Right lobe of liver (tissue), 6 donors: ENCODE measurements at regions not wholly inside any gene's neighbourhood (a gene's known extent, or its start where the extent isn't known, plus 50 kb on each side); places are given as distances from the start of the nearest gene placed in this dataset.
A peak's percentile ranks its signal among the peaks of the same experiment; 100 is the strongest.

ENCODE experiments used
- ATAC-seq, 4 donors: fragments of 200-7000 bp; cut with Tn5 transposase; one replicate each; pipeline ENCODE4 v1.9.1; 2020; ENCODE audit warnings: mild to moderate bottlenecking in 4 of 4, moderate library complexity in 4 of 4
- DNase-seq, 3 donors: peaks; one replicate each; pipeline ENCODE4 v3.0.0-alpha.2; 2020
- H3K27ac ChIP-seq, 3 donors: fragments of 200-600 bp; one replicate each; pipeline ENCODE4 v1.8.0; 2022
- H3K27me3 ChIP-seq, 2 donors: fragments of 200-600 bp; one replicate each; pipeline ENCODE4 v1.8.0; 2022
- H3K36me3 ChIP-seq, 4 donors: fragments of 200-600 bp; sonication (generic) in 1 of 4; one replicate each; pipeline versions ENCODE4 v1.5.1 to v1.8.0; 2017 to 2022; ENCODE audit warnings: control low read depth in 1 of 4
- H3K4me1 ChIP-seq, 4 donors: fragments of 200-600 bp; sonication (generic) in 1 of 4; one replicate each; pipeline versions ENCODE4 v1.5.1 to v1.8.0; 2017 to 2022; ENCODE audit warnings: control low read depth in 1 of 4
- H3K4me3 ChIP-seq, 3 donors: fragments of 200-600 bp; one replicate each; pipeline ENCODE4 v1.8.0; 2022
- H3K9me3 ChIP-seq, 4 donors: fragments of 200-600 bp; sonication (generic) in 1 of 4; one replicate each; pipeline versions ENCODE4 v1.5.1 to v1.8.0; 2017 to 2022; ENCODE audit warnings: control low read depth in 1 of 4
- POLR2A ChIP-seq: fragments of 450-650 bp; IDR thresholded peaks from one replicate; pipeline ENCODE4 v1.6.1; 2017; ENCODE audit warnings: antibody characterized with exemption, mild to moderate bottlenecking
- WGBS: methylation state at CpG from one replicate; pipeline ENCODE4 v1.1.6; 2018; ENCODE audit warnings: low coverage, low lambda C conversion rate; ENCODE audit not compliant: insufficient coverage; ENCODE audit errors: missing lambda C conversion rate; 5-methylcytosine and 5-hydroxymethylcytosine counted together
- intact Hi-C, 2 donors: fragments of 100-400 bp; cut with DNase I; formaldehyde crosslinking; loops; one replicate each; pipeline versions ENCODE4 v1.11.2 to v1.14.1; 2022
- TF ChIP-seq, protein P1 (sequence below), 4 donors: fragments of 200-600 bp in 3 of 4; fragments of 450-650 bp in 1 of 4; IDR thresholded peaks; one replicate each; pipeline versions ENCODE4 v1.5.1 to v1.8.0; 2016 to 2022; ENCODE audit warnings: antibody characterized with exemption in 4 of 4, mild to moderate bottlenecking in 2 of 4
- donor health status: DM: no; HTN: yes; CAD: no.
- donor health status: DM: no; HTN: no; CAD: no.
- donor health status: DM: no; HTN: no; CAD: no.
- donor health status: DM: no; HTN: yes; CAD: no.
- donor health status: DM: no; HTN: yes; CAD: no.

DNA sequence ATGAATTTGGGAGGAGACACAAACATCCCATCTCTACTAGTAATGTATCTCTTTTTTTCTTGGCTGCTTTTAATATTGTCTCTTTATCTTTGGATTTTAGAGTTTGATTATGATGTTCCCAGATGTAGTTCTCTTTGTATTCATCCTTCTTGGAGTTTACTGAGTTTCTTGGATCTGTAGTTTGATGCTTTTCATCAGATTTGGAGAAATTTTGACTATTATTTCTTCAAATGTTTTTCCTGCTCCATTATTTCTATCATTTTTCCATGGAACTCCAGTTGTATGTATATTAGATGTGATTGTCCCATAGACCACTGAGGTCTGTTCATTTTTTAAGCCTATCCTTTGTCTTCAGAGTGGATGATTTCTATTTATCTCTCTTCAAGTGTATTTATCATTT is 90.7 kb upstream of the ARHGAP5 start:
- DNase-seq = no peak

DNA sequence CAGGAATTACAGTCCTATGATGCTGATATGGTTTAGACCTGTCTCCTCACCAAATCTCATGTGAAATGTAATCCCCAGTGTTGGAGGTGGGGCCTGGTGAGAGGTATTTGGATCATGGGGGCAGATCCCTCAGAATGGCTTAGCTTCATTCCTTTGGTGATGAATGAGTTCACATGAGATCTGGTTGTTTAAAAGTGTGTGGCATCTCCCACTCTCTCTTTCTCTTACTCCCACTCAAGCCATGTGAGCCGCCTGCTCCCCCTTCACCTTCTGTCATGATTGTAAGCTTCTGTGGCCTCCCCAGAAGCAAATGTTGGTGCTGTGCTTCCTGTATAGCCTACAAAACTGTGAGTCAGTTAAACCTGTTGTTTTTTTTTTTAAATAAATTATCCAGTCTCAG is 89.4 kb upstream of the ARHGAP5 start:
- Histone ChIP-seq H3K27me3 (no peaks in the 10 kb centered on the region), H3K4me3 (no peak overlapping the region), H3K36me3 (no peaks in the 10 kb centered on the region), H3K27ac (no peak overlapping the region), H3K4me1 (no peaks in the 10 kb centered on the region), H3K9me3 (peaks cover 0 to 3% (median 0%) of the 10 kb centered on the region in 4 donors)
- TF ChIP-seq, protein P1, sequence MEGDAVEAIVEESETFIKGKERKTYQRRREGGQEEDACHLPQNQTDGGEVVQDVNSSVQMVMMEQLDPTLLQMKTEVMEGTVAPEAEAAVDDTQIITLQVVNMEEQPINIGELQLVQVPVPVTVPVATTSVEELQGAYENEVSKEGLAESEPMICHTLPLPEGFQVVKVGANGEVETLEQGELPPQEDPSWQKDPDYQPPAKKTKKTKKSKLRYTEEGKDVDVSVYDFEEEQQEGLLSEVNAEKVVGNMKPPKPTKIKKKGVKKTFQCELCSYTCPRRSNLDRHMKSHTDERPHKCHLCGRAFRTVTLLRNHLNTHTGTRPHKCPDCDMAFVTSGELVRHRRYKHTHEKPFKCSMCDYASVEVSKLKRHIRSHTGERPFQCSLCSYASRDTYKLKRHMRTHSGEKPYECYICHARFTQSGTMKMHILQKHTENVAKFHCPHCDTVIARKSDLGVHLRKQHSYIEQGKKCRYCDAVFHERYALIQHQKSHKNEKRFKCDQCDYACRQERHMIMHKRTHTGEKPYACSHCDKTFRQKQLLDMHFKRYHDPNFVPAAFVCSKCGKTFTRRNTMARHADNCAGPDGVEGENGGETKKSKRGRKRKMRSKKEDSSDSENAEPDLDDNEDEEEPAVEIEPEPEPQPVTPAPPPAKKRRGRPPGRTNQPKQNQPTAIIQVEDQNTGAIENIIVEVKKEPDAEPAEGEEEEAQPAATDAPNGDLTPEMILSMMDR (IDR thresholded peaks at IDR 0.05) = no peak
- no peak for TF ChIP-seq POLR2A
- intact Hi-C loops = no loop called here
- 100% methylated on average over 1 of the region's 1 CpG for WGBS
- DNase-seq (no peak), ATAC-seq (no peak)

More for the DNA sequence above, 90.7 kb upstream of the ARHGAP5 start:
- Histone ChIP-seq H3K4me1 (no peaks in the 10 kb centered on the region), H3K4me3 (no peak overlapping the region), H3K36me3 (no peaks in the 10 kb centered on the region), H3K27ac (no peak overlapping the region), H3K9me3 (peaks cover 0 to 3% (median 0%) of the 10 kb centered on the region in 4 donors), H3K27me3 (no peaks in the 10 kb centered on the region)
- no peak for TF ChIP-seq POLR2A
- TF ChIP-seq, protein P1 (IDR thresholded peaks at IDR 0.05) = no peak
- no peak for ATAC-seq
- intact Hi-C loops = no loop called here

DNA sequence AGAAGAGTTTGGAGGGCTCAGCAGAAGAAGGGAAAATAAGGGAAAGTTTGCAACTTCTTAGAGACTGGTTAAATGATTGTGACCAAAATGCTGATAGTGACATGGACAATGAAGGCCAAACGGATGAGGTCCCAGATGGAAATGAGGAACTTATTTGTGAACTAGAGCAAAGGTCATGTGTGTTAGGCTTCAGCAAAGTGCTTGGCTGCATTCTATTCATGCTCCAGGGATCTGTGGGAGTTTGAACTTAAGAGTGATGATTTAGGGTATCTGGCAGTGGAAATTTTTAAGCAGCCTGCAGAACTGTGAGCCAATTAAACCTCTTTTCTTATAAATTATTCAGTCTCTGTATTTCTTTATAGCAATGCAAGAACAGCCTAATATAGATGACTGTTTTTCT is 88.9 kb upstream of the ARHGAP5 start:
- H3K27me3 ChIP-seq = no peaks in the 10 kb centered on the region
- no peak for TF ChIP-seq POLR2A
- TF ChIP-seq, protein P1 (IDR thresholded peaks at IDR 0.05) = no peak
- H3K4me3 ChIP-seq = no peak overlapping the region
- H3K36me3 ChIP-seq = no peaks in the 10 kb centered on the region
- 56% methylated on average over 1 of the region's 1 CpG for WGBS
- H3K27ac ChIP-seq = no peak overlapping the region
- no peak for DNase-seq
- peak in 1 of 4 donors; percentile 67 for ATAC-seq
- H3K4me1 ChIP-seq = no peaks in the 10 kb centered on the region
- intact Hi-C loops = no loop called here
- H3K9me3 ChIP-seq = peaks cover 0 to 3% (median 0%) of the 10 kb centered on the region in 4 donors

DNA sequence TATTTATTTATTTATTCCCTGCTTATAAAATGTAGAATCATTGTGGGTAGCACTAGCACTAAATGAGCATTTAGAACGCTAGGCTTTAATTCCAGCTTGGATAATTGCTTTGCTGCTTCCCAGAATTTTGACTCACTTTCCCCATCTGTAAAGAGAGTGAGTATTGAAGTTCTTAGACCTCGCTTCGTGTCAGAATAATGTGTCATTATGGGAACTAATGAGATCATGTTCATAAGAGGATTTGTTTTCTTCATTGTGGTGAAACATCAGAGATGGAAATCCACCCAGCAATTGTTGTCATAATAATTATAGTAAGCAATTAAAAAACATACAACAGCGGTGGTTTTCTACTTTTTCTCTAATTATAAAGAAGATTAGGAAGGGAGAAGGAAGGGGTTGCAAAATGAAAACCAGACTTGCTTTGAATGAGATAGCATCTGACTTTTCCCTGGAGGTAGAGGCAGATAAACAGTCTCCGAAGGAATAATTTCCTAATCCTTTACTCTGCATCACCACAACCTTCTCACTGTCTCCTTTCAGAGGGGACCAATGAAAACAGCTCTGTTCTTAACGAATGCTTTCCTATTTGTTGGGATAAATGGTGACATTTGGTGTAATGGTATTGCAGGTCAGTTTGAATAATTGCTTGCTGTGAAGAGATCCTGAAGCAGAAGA is 86.8 kb upstream of the ARHGAP5 start:
- ATAC-seq (no peak), DNase-seq (no peak)
- H3K4me3 ChIP-seq = no peak overlapping the region
- 51% methylated on average over 6 of the region's 6 CpGs for WGBS
- no peak overlapping the region for H3K27ac ChIP-seq
- TF ChIP-seq POLR2A = no peak
- TF ChIP-seq, protein P1 (IDR thresholded peaks at IDR 0.05) = no peak
- intact Hi-C loops = no loop called here
- H3K36me3 ChIP-seq = no peaks in the 10 kb centered on the region
- H3K9me3 ChIP-seq = peaks cover 0 to 3% (median 0%) of the 10 kb centered on the region in 4 donors
- no peaks in the 10 kb centered on the region for H3K4me1 ChIP-seq
- no peaks in the 10 kb centered on the region for H3K27me3 ChIP-seq
